ENCODE measurements at regions not wholly inside any gene's neighbourhood (a gene's known extent, or its start where the extent isn't known, plus 50 kb on each side); places are given as distances from the start of the nearest gene placed in this dataset.

GRCh38 chr6:79369026-79369425 lies 134.5 kb upstream of the HMGN3 start:
- no peak for TF ChIP-seq CTCF (conservative IDR thresholded peaks at IDR 0.05)
- no peak for TF ChIP-seq EZH2 (IDR thresholded peaks at IDR 0.05; ENCODE audit: low read depth)

All from PC-9 (cell line).